Astrocyte (in vitro differentiated cells and primary cell): ENCODE measurements at regions not wholly inside any gene's neighbourhood (a gene's known extent, or its start where the extent isn't known, plus 50 kb on each side); places are given as distances from the start of the nearest gene placed in this dataset.

Source experiments
- DNase-seq: peaks from one replicate; pipeline ENCODE4 v3.0.0-alpha.2; 2010; ENCODE audit warnings: low read depth
- FAIRE-seq: peaks from 2 replicates; lab custom pipeline; 2011; peaks lifted over from hg19 to GRCh38; lab: Jason Lieb, UNC
- H2AFZ ChIP-seq: 2 replicates; pipeline ENCODE4 v1.6.0; 2012; ENCODE audit warnings: low read depth, low read length, inconsistent platforms
- H3K27ac ChIP-seq: 2 replicates; pipeline ENCODE4 v1.5.1; 2011; ENCODE audit warnings: low read depth, low read length, inconsistent platforms
- H3K27me3 ChIP-seq: 2 replicates; pipeline ENCODE4 v1.6.0; 2011; ENCODE audit warnings: low read length, inconsistent platforms; ENCODE audit not compliant: insufficient read depth
- H3K36me3 ChIP-seq: 2 replicates; pipeline ENCODE4 v1.5.1; 2011; ENCODE audit warnings: low read length, inconsistent platforms; ENCODE audit not compliant: insufficient read depth
- H3K4me1 ChIP-seq: 2 replicates; pipeline ENCODE4 v1.5.1; 2011; ENCODE audit warnings: low read length, inconsistent platforms; ENCODE audit not compliant: insufficient read depth
- H3K4me2 ChIP-seq: 2 replicates; pipeline ENCODE4 v1.6.0; 2012; ENCODE audit warnings: low read length, inconsistent platforms
- H3K4me3 ChIP-seq: 2 replicates; pipeline ENCODE4 v1.5.1; 2011; ENCODE audit warnings: low read depth, mild to moderate bottlenecking, low read length, inconsistent platforms; ENCODE audit not compliant: insufficient read depth
- H3K79me2 ChIP-seq: 2 replicates; pipeline ENCODE4 v1.6.0; 2012; ENCODE audit warnings: mild to moderate bottlenecking, low read length, inconsistent platforms; ENCODE audit not compliant: insufficient read depth
- H3K9ac ChIP-seq: 2 replicates; pipeline ENCODE4 v1.6.0; 2012; ENCODE audit warnings: mild to moderate bottlenecking, low read length, inconsistent platforms
- H3K9me3 ChIP-seq: 2 replicates; pipeline ENCODE4 v1.5.1; 2012; ENCODE audit warnings: low read depth, mild to moderate bottlenecking, low read length, inconsistent platforms; ENCODE audit not compliant: insufficient read depth
- H4K20me1 ChIP-seq: 2 replicates; pipeline ENCODE4 v1.6.0; 2012; ENCODE audit warnings: low read length, inconsistent platforms; ENCODE audit not compliant: insufficient read depth
- H3K27ac Mint-ChIP-seq: one replicate; pipeline ENCODE4 v1.8.0; 2021; ENCODE audit warnings: mild to moderate bottlenecking, mixed read lengths; ENCODE audit not compliant: unreplicated experiment
- H3K27me3 Mint-ChIP-seq: one replicate; pipeline ENCODE4 v1.8.0; 2021; ENCODE audit warnings: low read depth, mixed read lengths; ENCODE audit not compliant: unreplicated experiment
- H3K36me3 Mint-ChIP-seq: one replicate; pipeline ENCODE4 v1.8.0; 2021; ENCODE audit warnings: low read depth, mixed read lengths; ENCODE audit not compliant: unreplicated experiment
- H3K4me1 Mint-ChIP-seq: one replicate; pipeline ENCODE4 v1.8.0; 2021; ENCODE audit warnings: low read depth, mixed read lengths; ENCODE audit not compliant: unreplicated experiment
- H3K4me3 Mint-ChIP-seq: one replicate; pipeline ENCODE4 v1.8.0; 2021; ENCODE audit warnings: mild to moderate bottlenecking, moderate library complexity, mixed read lengths; ENCODE audit not compliant: unreplicated experiment
- H3K9me3 Mint-ChIP-seq: one replicate; pipeline ENCODE4 v1.8.0; 2021; ENCODE audit warnings: mild to moderate bottlenecking, mixed read lengths; ENCODE audit not compliant: unreplicated experiment
- EZH2 ChIP-seq: IDR thresholded peaks from 2 replicates; pipeline ENCODE4 v1.6.1; 2012; ENCODE audit warnings: mild to moderate bottlenecking, low read length, inconsistent platforms; ENCODE audit not compliant: insufficient read depth
- TF ChIP-seq, protein P1 (sequence below): IDR thresholded peaks from 2 replicates; pipeline ENCODE4 v1.5.1; 2011; ENCODE audit warnings: low read depth, mild to moderate bottlenecking, inconsistent platforms, low read length, moderate library complexity; ENCODE audit not compliant: insufficient read depth

DNA sequence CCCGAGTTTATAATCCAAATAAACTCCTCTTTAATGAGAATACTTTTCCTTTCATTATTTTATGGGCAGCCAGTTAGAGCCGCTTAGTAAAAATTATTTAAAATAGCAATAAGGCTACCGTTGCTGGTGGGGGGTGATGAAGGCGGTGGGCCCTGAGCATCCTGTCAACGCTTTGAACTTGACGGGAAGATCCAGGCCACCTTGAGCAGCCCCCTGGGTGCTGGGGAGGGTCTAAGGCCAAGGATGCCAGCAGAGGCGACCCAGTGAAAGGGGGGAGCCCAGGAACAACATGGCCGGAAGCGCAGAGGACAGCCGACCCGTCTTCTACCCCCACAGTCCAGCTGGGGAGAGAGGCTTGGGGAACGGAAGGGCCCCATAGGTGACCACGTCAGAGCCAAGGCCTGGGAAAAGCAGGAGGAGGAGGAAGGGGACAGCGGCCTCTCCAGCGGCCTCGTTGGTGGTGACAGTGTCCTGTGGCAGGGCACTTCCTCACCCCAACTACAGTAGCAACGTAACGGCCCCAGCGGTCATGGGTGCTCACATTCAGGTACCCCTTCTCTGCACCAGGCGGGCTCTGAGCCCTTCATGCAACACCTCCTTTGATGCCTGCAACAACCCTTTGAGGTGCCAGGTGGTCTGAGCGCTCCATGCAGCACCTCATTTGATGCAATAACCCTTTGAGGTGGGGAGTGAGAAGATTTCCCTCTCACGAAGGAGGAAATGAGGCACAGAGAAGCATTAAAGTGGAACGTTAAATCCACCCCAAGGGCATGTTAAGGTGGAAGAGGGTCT is 695.3 kb downstream of the TBC1D22A start:
- no peak overlapping the region for H3K4me2 ChIP-seq
- no peak overlapping the region for H3K9ac ChIP-seq
- no peak for TF ChIP-seq EZH2
- H2AFZ ChIP-seq = no peak overlapping the region
- no peaks in the 10 kb centered on the region for H3K36me3 Mint-ChIP-seq
- H3K36me3 ChIP-seq = no peaks in the 10 kb centered on the region
- peaks cover 6% of the 10 kb centered on the region for H3K9me3 ChIP-seq
- H3K4me1 Mint-ChIP-seq = no peaks in the 10 kb centered on the region
- no peak overlapping the region for H3K4me3 ChIP-seq
- H3K27me3 ChIP-seq = no peaks in the 10 kb centered on the region
- no peaks in the 10 kb centered on the region for H3K79me2 ChIP-seq
- no peak overlapping the region for H3K4me3 Mint-ChIP-seq
- H4K20me1 ChIP-seq = no peaks in the 10 kb centered on the region
- H3K27ac ChIP-seq = no peak overlapping the region
- H3K4me1 ChIP-seq = no peaks in the 10 kb centered on the region
- H3K27me3 Mint-ChIP-seq = no peaks in the 10 kb centered on the region
- no peak overlapping the region for H3K27ac Mint-ChIP-seq
- H3K9me3 Mint-ChIP-seq = peaks cover 9% of the 10 kb centered on the region
- DNase-seq (no peak), FAIRE-seq (no peak)

DNA sequence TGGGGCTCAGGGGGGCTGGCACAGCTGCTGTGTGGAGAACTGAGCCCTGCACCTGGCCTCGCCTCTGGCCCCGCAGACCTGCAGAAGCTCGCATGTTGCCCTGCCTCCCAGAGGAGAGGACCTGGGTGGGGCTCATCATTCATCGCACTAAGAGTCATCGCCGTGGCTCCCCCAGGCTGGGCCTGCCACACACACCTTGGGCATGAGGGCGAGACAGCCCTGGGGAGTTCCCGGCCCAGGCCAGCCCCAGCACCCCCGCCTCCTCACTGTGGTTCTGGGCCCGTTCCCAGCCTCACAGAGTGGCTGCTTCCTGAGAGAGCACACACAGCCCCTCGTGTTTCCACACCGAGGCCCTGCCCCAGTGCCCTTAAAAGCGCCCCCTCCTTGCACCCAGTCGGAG is 694.6 kb downstream of the TBC1D22A start:
- H3K27me3 Mint-ChIP-seq = no peaks in the 10 kb centered on the region
- TF ChIP-seq, protein P1, sequence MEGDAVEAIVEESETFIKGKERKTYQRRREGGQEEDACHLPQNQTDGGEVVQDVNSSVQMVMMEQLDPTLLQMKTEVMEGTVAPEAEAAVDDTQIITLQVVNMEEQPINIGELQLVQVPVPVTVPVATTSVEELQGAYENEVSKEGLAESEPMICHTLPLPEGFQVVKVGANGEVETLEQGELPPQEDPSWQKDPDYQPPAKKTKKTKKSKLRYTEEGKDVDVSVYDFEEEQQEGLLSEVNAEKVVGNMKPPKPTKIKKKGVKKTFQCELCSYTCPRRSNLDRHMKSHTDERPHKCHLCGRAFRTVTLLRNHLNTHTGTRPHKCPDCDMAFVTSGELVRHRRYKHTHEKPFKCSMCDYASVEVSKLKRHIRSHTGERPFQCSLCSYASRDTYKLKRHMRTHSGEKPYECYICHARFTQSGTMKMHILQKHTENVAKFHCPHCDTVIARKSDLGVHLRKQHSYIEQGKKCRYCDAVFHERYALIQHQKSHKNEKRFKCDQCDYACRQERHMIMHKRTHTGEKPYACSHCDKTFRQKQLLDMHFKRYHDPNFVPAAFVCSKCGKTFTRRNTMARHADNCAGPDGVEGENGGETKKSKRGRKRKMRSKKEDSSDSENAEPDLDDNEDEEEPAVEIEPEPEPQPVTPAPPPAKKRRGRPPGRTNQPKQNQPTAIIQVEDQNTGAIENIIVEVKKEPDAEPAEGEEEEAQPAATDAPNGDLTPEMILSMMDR = no peak
- no peak for TF ChIP-seq EZH2
- no peak overlapping the region for H3K9ac ChIP-seq
- DNase-seq (no peak), FAIRE-seq (no peak)
- H3K79me2 ChIP-seq = no peaks in the 10 kb centered on the region
- no peaks in the 10 kb centered on the region for H3K36me3 ChIP-seq
- no peak overlapping the region for H3K27ac ChIP-seq
- H3K4me3 Mint-ChIP-seq = no peak overlapping the region
- H4K20me1 ChIP-seq = no peaks in the 10 kb centered on the region
- H3K36me3 Mint-ChIP-seq = no peaks in the 10 kb centered on the region
- no peaks in the 10 kb centered on the region for H3K4me1 Mint-ChIP-seq
- no peak overlapping the region for H3K27ac Mint-ChIP-seq
- H3K9me3 Mint-ChIP-seq = peaks cover 9% of the 10 kb centered on the region
- peaks cover 8% of the 10 kb centered on the region for H3K9me3 ChIP-seq
- H2AFZ ChIP-seq = no peak overlapping the region
- no peaks in the 10 kb centered on the region for H3K4me1 ChIP-seq
- no peak overlapping the region for H3K4me3 ChIP-seq
- H3K27me3 ChIP-seq = no peaks in the 10 kb centered on the region
- H3K4me2 ChIP-seq = no peak overlapping the region

DNA sequence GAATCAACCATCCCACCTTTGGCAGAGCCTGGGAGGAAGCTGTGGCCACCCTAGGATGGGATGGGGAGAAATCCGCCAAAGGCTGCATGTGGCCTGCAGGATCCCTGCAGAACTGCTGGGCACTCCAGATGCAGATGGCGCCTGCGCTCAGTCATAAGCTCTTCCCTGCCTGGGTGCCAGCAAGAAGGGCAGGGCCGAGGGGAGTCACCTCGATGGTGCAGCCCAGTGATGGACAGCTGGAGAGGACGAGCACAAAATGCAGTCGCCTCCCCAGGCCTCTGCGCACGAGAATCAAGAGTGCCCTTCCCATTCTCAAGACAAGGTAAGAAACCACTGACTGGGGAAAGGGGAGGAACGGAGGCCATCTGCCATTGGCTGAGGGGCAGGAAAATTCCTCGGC is 693.6 kb downstream of the TBC1D22A start:
- no peaks in the 10 kb centered on the region for H3K4me1 ChIP-seq
- DNase-seq (no peak), FAIRE-seq (no peak)
- H3K9ac ChIP-seq = no peak overlapping the region
- Mint-ChIP-seq H3K9me3 (peaks cover 10% of the 10 kb centered on the region), H3K36me3 (no peaks in the 10 kb centered on the region), H3K27me3 (no peaks in the 10 kb centered on the region), H3K4me3 (no peak overlapping the region), H3K4me1 (no peaks in the 10 kb centered on the region), H3K27ac (no peak overlapping the region)
- no peak overlapping the region for H3K4me2 ChIP-seq
- no peaks in the 10 kb centered on the region for H3K36me3 ChIP-seq
- H3K4me3 ChIP-seq = no peak overlapping the region
- no peak overlapping the region for H3K27ac ChIP-seq
- peaks cover 8% of the 10 kb centered on the region for H3K9me3 ChIP-seq
- TF ChIP-seq, protein P1 = no peak
- TF ChIP-seq EZH2 = no peak
- no peak overlapping the region for H2AFZ ChIP-seq
- H3K79me2 ChIP-seq = no peaks in the 10 kb centered on the region
- no peaks in the 10 kb centered on the region for H3K27me3 ChIP-seq
- H4K20me1 ChIP-seq = no peaks in the 10 kb centered on the region
